NT2/D1 (cell line): ENCODE measurements at regions not wholly inside any gene's neighbourhood (a gene's known extent, or its start where the extent isn't known, plus 50 kb on each side); places are given as distances from the start of the nearest gene placed in this dataset.
"Not testable (repeated sequence)": the region's sequence is repeated elsewhere in the genome, so short reads cannot be mapped to it uniquely, and the experiment has no call there.

Experiments used
- DNase-seq: peaks from one replicate; pipeline ENCODE4 v3.0.0-alpha.2; 2011; ENCODE audit warnings: low read depth, low spot score
- H3K27me3 ChIP-seq: 2 replicates; pipeline ENCODE4 v1.6.0; 2011; ENCODE audit warnings: mild to moderate bottlenecking; ENCODE audit not compliant: insufficient read length, insufficient read depth
- H3K36me3 ChIP-seq: 2 replicates; pipeline ENCODE4 v1.6.1; 2011; ENCODE audit warnings: mild to moderate bottlenecking, low read length, mixed read lengths; ENCODE audit not compliant: insufficient read depth, insufficient read length
- H3K4me1 ChIP-seq: 2 replicates; pipeline ENCODE4 v1.5.1; 2011; ENCODE audit not compliant: insufficient read depth, insufficient read length
- H3K4me3 ChIP-seq: 2 replicates; pipeline ENCODE4 v1.5.1; 2011; ENCODE audit warnings: low read depth; ENCODE audit not compliant: insufficient read length
- H3K9ac ChIP-seq: 2 replicates; pipeline ENCODE4 v1.6.0; 2011; ENCODE audit warnings: low read depth; ENCODE audit not compliant: insufficient read length
- H3K9me3 ChIP-seq: 2 replicates; pipeline ENCODE4 v1.5.1; 2011; ENCODE audit warnings: mild to moderate bottlenecking, low read length; ENCODE audit not compliant: insufficient read depth
- SUZ12 ChIP-seq: IDR thresholded peaks from 2 replicates; pipeline ENCODE4 v1.6.1; 2011; ENCODE audit not compliant: insufficient read length, insufficient read depth; ENCODE audit errors: extremely low read depth
- YY1 ChIP-seq: IDR thresholded peaks from 2 replicates; pipeline ENCODE4 v1.6.1; 2011; ENCODE audit not compliant: insufficient read length, insufficient read depth
- ZNF274 ChIP-seq: IDR thresholded peaks from 2 replicates; pipeline ENCODE4 v1.6.1; 2011; ENCODE audit warnings: mild to moderate bottlenecking, low read depth, low read length

GRCh38 chr3:159401069-159401468 lies 587.6 kb upstream of the IL12A start:
- Histone ChIP-seq H3K36me3 (no peaks in the 10 kb centered on the region), H3K9ac (no peak overlapping the region), H3K4me3 (no peak overlapping the region), H3K4me1 (no peaks in the 10 kb centered on the region), H3K9me3 (peaks cover 17% of the 10 kb centered on the region; the same call in 1 of the 2 replicates), H3K27me3 (no peaks in the 10 kb centered on the region)
- no peak for TF ChIP-seq SUZ12
- no peak for TF ChIP-seq YY1
- TF ChIP-seq ZNF274: no peak
- DNase-seq: no peak

- H3K9ac ChIP-seq, H3K4me1 ChIP-seq, H3K27me3 ChIP-seq, H3K36me3 ChIP-seq, DNase-seq, H3K4me3 ChIP-seq, H3K9me3 ChIP-seq: not testable (repeated sequence)
Measured at GRCh38 chr3:159409711-159410110, 578.9 kb upstream of the IL12A start.

- TF ChIP-seq YY1: no peak
- TF ChIP-seq ZNF274: no peak
- no peak for TF ChIP-seq SUZ12
- no peak overlapping the region for H3K4me3 ChIP-seq
Measured at GRCh38 chr3:159413319-159413718, 575.3 kb upstream of the IL12A start.

GRCh38 chr3:159416856-159417255 lies 571.8 kb upstream of the IL12A start:
- Histone ChIP-seq H3K9ac (no peak overlapping the region), H3K36me3 (no peaks in the 10 kb centered on the region), H3K27me3 (no peaks in the 10 kb centered on the region), H3K4me3 (no peak overlapping the region), H3K9me3 (no peaks in the 10 kb centered on the region), H3K4me1 (no peaks in the 10 kb centered on the region)
- no peak for TF ChIP-seq YY1
- no peak for TF ChIP-seq SUZ12
- TF ChIP-seq ZNF274: no peak
- DNase-seq: no peak

More at GRCh38 chr3:159413319-159413718, 575.3 kb upstream of the IL12A start:
- Histone ChIP-seq H3K36me3 (no peaks in the 10 kb centered on the region), H3K27me3 (no peaks in the 10 kb centered on the region), H3K9me3 (no peaks in the 10 kb centered on the region), H3K9ac (no peak overlapping the region), H3K4me1 (no peaks in the 10 kb centered on the region)
- no peak for DNase-seq

GRCh38 chr3:159417761-159418160 lies 570.9 kb upstream of the IL12A start:
- TF ChIP-seq SUZ12 (no peak), YY1 (no peak), ZNF274 (no peak)
- Histone ChIP-seq H3K36me3 (no peaks in the 10 kb centered on the region), H3K9me3 (no peaks in the 10 kb centered on the region), H3K9ac (no peak overlapping the region), H3K27me3 (no peaks in the 10 kb centered on the region), H3K4me1 (no peaks in the 10 kb centered on the region), H3K4me3 (no peak overlapping the region)
- DNase-seq: no peak

GRCh38 chr3:159418571-159419526 lies 569.8 kb upstream of the IL12A start:
- Histone ChIP-seq H3K36me3 (no peaks in the 10 kb centered on the region), H3K4me3 (no peak overlapping the region), H3K27me3 (no peaks in the 10 kb centered on the region), H3K4me1 (no peaks in the 10 kb centered on the region), H3K9me3 (no peaks in the 10 kb centered on the region), H3K9ac (no peak overlapping the region)
- DNase-seq: no peak
- TF ChIP-seq YY1: no peak
- no peak for TF ChIP-seq ZNF274
- TF ChIP-seq SUZ12: no peak

- DNase-seq: no peak
- Histone ChIP-seq H3K36me3 (no peaks in the 10 kb centered on the region), H3K27me3 (no peaks in the 10 kb centered on the region), H3K9me3 (no peaks in the 10 kb centered on the region), H3K9ac (no peak overlapping the region), H3K4me1 (no peaks in the 10 kb centered on the region), H3K4me3 (no peak overlapping the region)
- TF ChIP-seq SUZ12: no peak
- TF ChIP-seq YY1: no peak
- TF ChIP-seq ZNF274: no peak
Measured at GRCh38 chr3:159429702-159430101, 558.9 kb upstream of the IL12A start.
